ENCODE measurements at regions not wholly inside any gene's neighbourhood (a gene's known extent, or its start where the extent isn't known, plus 50 kb on each side); places are given as distances from the start of the nearest gene placed in this dataset.
"Not testable (repeated sequence)": the region's sequence is repeated elsewhere in the genome, so short reads cannot be mapped to it uniquely, and the experiment has no call there.

- TF ChIP-seq POLR2A (IDR thresholded peaks at IDR 0.05; ENCODE audit: extremely low read depth, insufficient read length) (no peak), CTCF (IDR thresholded peaks at IDR 0.05; ENCODE audit: low read depth, low read length) (no peak), MYC (IDR thresholded peaks at IDR 0.05; ENCODE audit: low read depth, low read length) (no peak), MAX (IDR thresholded peaks at IDR 0.05; ENCODE audit: low read depth, low read length) (no peak)
- no peak for DNase-seq (ENCODE audit: low read depth)
- H3K4me3 ChIP-seq (ENCODE audit: low read depth, low read length) = no peak overlapping the region
Observed at GRCh38 chr18:38491195-38491594, 925.6 kb upstream of the CELF4 start.

DNA sequence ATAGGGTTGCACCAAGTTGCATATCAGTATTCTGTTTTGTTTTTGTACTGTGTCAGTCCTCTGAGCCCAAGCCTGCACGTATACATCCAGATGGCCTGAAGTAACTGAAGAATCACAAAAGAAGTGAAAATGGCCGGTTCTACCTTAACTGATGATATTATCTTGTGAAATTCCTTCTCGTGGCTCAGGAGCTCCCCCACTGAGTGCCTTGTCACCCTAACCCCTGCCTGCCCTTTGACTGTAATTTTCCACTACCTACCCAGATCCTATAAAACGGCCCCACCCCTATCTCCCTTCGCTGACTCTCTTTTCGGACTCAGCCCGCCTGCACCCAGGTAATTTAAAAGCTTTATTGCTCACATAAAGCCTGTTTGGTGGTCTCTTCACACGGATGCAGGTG is 924.1 kb upstream of the CELF4 start:
- H3K4me3 ChIP-seq (ENCODE audit: low read depth, low read length); DNase-seq (ENCODE audit: low read depth): not testable (repeated sequence)

DNA sequence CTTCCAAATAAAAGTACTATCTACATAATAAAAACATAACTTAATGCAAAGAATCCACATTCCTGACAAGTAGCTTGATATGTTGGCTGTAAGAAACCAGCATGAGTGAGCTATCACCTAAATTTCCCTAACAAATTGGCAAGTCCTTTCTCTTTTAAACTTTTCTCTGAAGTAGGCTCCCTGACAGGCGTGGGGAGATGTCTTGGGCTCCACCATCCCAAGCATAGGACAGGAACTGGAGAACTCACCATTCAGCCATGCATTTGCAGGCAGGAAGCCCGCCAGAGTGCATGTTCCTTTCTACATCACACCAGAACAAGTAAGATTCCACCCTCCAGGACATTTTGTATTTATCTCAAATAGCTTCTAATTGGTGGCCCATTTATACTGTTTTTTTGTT is 921.9 kb upstream of the CELF4 start:
- H3K4me3 ChIP-seq (ENCODE audit: low read depth, low read length) = no peak overlapping the region
- TF ChIP-seq CTCF (IDR thresholded peaks at IDR 0.05; ENCODE audit: low read depth, low read length) = no peak
- no peak for TF ChIP-seq MAX (IDR thresholded peaks at IDR 0.05; ENCODE audit: low read depth, low read length)
- no peak for TF ChIP-seq POLR2A (IDR thresholded peaks at IDR 0.05; ENCODE audit: extremely low read depth, insufficient read length)
- TF ChIP-seq MYC (IDR thresholded peaks at IDR 0.05; ENCODE audit: low read depth, low read length) = no peak
- no peak for DNase-seq (ENCODE audit: low read depth)

DNA sequence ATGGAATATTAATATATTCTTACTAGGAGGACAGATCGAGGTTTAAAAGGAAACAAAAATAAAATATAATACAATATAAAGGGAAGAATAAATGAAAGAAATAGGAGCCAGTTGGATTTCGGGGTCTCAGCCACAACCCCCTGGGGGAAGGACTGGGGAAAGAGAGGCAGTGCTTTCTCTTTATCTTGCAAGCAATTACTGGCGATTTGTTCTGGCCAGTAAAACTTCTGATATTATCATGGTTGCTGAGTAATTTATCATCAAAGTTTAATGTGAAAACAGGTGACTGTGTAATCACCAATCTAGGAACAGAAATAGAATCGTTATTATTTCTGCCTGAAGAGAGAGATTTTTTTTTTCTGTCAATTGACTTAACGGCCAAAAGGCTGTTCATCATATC is 917.7 kb upstream of the CELF4 start:
- H3K4me3 ChIP-seq (ENCODE audit: low read depth, low read length) = no peak overlapping the region
- DNase-seq (ENCODE audit: low read depth) = no peak
- TF ChIP-seq POLR2A (IDR thresholded peaks at IDR 0.05; ENCODE audit: extremely low read depth, insufficient read length) (no peak), MAX (IDR thresholded peaks at IDR 0.05; ENCODE audit: low read depth, low read length) (no peak), MYC (IDR thresholded peaks at IDR 0.05; ENCODE audit: low read depth, low read length) (no peak), CTCF (IDR thresholded peaks at IDR 0.05; ENCODE audit: low read depth, low read length) (no peak)

GRCh38 chr18:38481576-38481975 is 916.0 kb upstream of the CELF4 start:
- no peak for DNase-seq (ENCODE audit: low read depth)
- H3K4me3 ChIP-seq (ENCODE audit: low read depth, low read length) = no peak overlapping the region
- no peak for TF ChIP-seq MAX (IDR thresholded peaks at IDR 0.05; ENCODE audit: low read depth, low read length)
- TF ChIP-seq MYC (IDR thresholded peaks at IDR 0.05; ENCODE audit: low read depth, low read length) = no peak
- TF ChIP-seq POLR2A (IDR thresholded peaks at IDR 0.05; ENCODE audit: extremely low read depth, insufficient read length) = no peak
- TF ChIP-seq CTCF (IDR thresholded peaks at IDR 0.05; ENCODE audit: low read depth, low read length) = no peak

- no peak overlapping the region for H3K4me3 ChIP-seq (ENCODE audit: low read depth, low read length)
- DNase-seq (ENCODE audit: low read depth) = no peak
- no peak for TF ChIP-seq MAX (IDR thresholded peaks at IDR 0.05; ENCODE audit: low read depth, low read length)
- TF ChIP-seq POLR2A (IDR thresholded peaks at IDR 0.05; ENCODE audit: extremely low read depth, insufficient read length) = no peak
- no peak for TF ChIP-seq MYC (IDR thresholded peaks at IDR 0.05; ENCODE audit: low read depth, low read length)
- TF ChIP-seq CTCF (IDR thresholded peaks at IDR 0.05; ENCODE audit: low read depth, low read length) = no peak
Observed at GRCh38 chr18:38475686-38476085, 910.1 kb upstream of the CELF4 start.
